Parathyroid adenoma (tissue), 2 donors: ENCODE measurements at regions not wholly inside any gene's neighbourhood (a gene's known extent, or its start where the extent isn't known, plus 50 kb on each side); places are given as distances from the start of the nearest gene placed in this dataset.
"Not testable (repeated sequence)": the region's sequence is repeated elsewhere in the genome, so short reads cannot be mapped to it uniquely, and the experiment has no call there.

Experiments used
- H2AFZ ChIP-seq: fragments of 300-600 bp; sonication (generic); one replicate; pipeline ENCODE4 v1.7.0; 2017; ENCODE audit warnings: antibody characterized with exemption, mild to moderate bottlenecking
- H3K27ac ChIP-seq: fragments of 300-600 bp; sonication (generic); one replicate; pipeline ENCODE4 v1.7.0; 2017
- H3K27me3 ChIP-seq: fragments of 300-600 bp; sonication (generic); one replicate; pipeline ENCODE4 v1.7.0; 2017; ENCODE audit warnings: low read length; ENCODE audit not compliant: control insufficient read depth, insufficient read depth
- H3K36me3 ChIP-seq: fragments of 300-600 bp; sonication (generic); one replicate; pipeline ENCODE4 v1.7.0; 2017; ENCODE audit warnings: low read length; ENCODE audit not compliant: control insufficient read depth, insufficient read depth
- H3K4me1 ChIP-seq: fragments of 300-600 bp; sonication (generic); one replicate; pipeline ENCODE4 v1.7.0; 2017; ENCODE audit warnings: control low read depth
- H3K4me2 ChIP-seq: fragments of 300-600 bp; sonication (generic); one replicate; pipeline ENCODE4 v1.7.0; 2017; ENCODE audit warnings: low read length
- H3K4me3 ChIP-seq: fragments of 300-600 bp; sonication (generic); one replicate; pipeline ENCODE4 v1.7.0; 2017; ENCODE audit warnings: low read depth, low read length
- H3K79me2 ChIP-seq: fragments of 300-600 bp; sonication (generic); one replicate; pipeline ENCODE4 v1.7.0; 2017; ENCODE audit warnings: control low read depth
- H3K9ac ChIP-seq: fragments of 300-600 bp; sonication (generic); one replicate; pipeline ENCODE4 v1.7.0; 2017; ENCODE audit warnings: mild to moderate bottlenecking
- H3K9me3 ChIP-seq: fragments of 300-600 bp; sonication (generic); one replicate; pipeline ENCODE4 v1.7.0; 2017; ENCODE audit warnings: low read length; ENCODE audit not compliant: control insufficient read depth
- CTCF ChIP-seq: fragments of 300-600 bp; sonication (generic); IDR thresholded peaks from one replicate; pipeline ENCODE4 v1.7.0; 2017; ENCODE audit warnings: antibody characterized with exemption, mild to moderate bottlenecking
- donor health status: primary hyperparathyroidism.

- no peaks in the 10 kb centered on the region for H3K79me2 ChIP-seq
- no peaks in the 10 kb centered on the region for H3K9me3 ChIP-seq
- no peak for TF ChIP-seq CTCF
- no peak overlapping the region for H3K27ac ChIP-seq
- no peak overlapping the region for H3K4me3 ChIP-seq
- no peak overlapping the region for H2AFZ ChIP-seq
- H3K4me2 ChIP-seq: no peak overlapping the region
- H3K9ac ChIP-seq: no peak overlapping the region
- H3K4me1 ChIP-seq: no peaks in the 10 kb centered on the region
- no peaks in the 10 kb centered on the region for H3K27me3 ChIP-seq
- no peaks in the 10 kb centered on the region for H3K36me3 ChIP-seq
Measured at GRCh38 chrX:139475432-139475831, 55.1 kb upstream of the F9 start.

GRCh38 chrX:139461945-139462344 lies 68.6 kb upstream of the F9 start:
- not testable (repeated sequence) for H3K9me3 ChIP-seq, H3K4me1 ChIP-seq, H3K4me2 ChIP-seq, H3K4me3 ChIP-seq, H3K36me3 ChIP-seq, H2AFZ ChIP-seq, H3K9ac ChIP-seq, H3K27me3 ChIP-seq, H3K79me2 ChIP-seq, H3K27ac ChIP-seq

GRCh38 chrX:139454743-139455142 lies 75.8 kb upstream of the F9 start:
- H3K36me3 ChIP-seq: no peaks in the 10 kb centered on the region
- H3K4me1 ChIP-seq: no peaks in the 10 kb centered on the region
- TF ChIP-seq CTCF: no peak
- H3K9me3 ChIP-seq: no peaks in the 10 kb centered on the region
- no peaks in the 10 kb centered on the region for H3K79me2 ChIP-seq
- H3K27ac ChIP-seq: no peak overlapping the region
- H3K9ac ChIP-seq: no peak overlapping the region
- no peak overlapping the region for H3K4me3 ChIP-seq
- no peak overlapping the region for H3K4me2 ChIP-seq
- no peaks in the 10 kb centered on the region for H3K27me3 ChIP-seq
- H2AFZ ChIP-seq: no peak overlapping the region

- no peak for TF ChIP-seq CTCF
- Histone ChIP-seq H2AFZ (no peak overlapping the region), H3K36me3 (no peaks in the 10 kb centered on the region), H3K9ac (no peak overlapping the region), H3K27me3 (no peaks in the 10 kb centered on the region), H3K4me2 (no peak overlapping the region), H3K9me3 (no peaks in the 10 kb centered on the region), H3K27ac (no peak overlapping the region), H3K4me1 (no peaks in the 10 kb centered on the region), H3K4me3 (no peak overlapping the region), H3K79me2 (no peaks in the 10 kb centered on the region)
Measured at GRCh38 chrX:139448996-139449395, 81.5 kb upstream of the F9 start.

GRCh38 chrX:139446832-139447231 lies 83.7 kb upstream of the F9 start:
- Histone ChIP-seq H3K27ac (no peak overlapping the region), H3K4me2 (no peak overlapping the region), H2AFZ (no peak overlapping the region), H3K9ac (no peak overlapping the region), H3K36me3 (no peaks in the 10 kb centered on the region), H3K27me3 (no peaks in the 10 kb centered on the region), H3K79me2 (no peaks in the 10 kb centered on the region), H3K9me3 (no peaks in the 10 kb centered on the region), H3K4me3 (no peak overlapping the region), H3K4me1 (no peaks in the 10 kb centered on the region)
- no peak for TF ChIP-seq CTCF
